Nephron progenitor cell (in vitro differentiated cells): ENCODE measurements at regions not wholly inside any gene's neighbourhood (a gene's known extent, or its start where the extent isn't known, plus 50 kb on each side); places are given as distances from the start of the nearest gene placed in this dataset.

Experiments used
- DNase-seq: peaks from one replicate; pipeline ENCODE4 v3.0.0; 2021
- H3K27ac Mint-ChIP-seq: 2 replicates; pipeline ENCODE4 v1.8.0; 2021; ENCODE audit warnings: mild to moderate bottlenecking, moderate library complexity, mixed read lengths
- H3K27me3 Mint-ChIP-seq: 2 replicates; pipeline ENCODE4 v1.8.0; 2021; ENCODE audit warnings: mild to moderate bottlenecking, low read depth, mixed read lengths; ENCODE audit not compliant: poor library complexity
- H3K36me3 Mint-ChIP-seq: 2 replicates; pipeline ENCODE4 v1.8.0; 2021; ENCODE audit warnings: low read depth, mixed read lengths
- H3K4me1 Mint-ChIP-seq: 2 replicates; pipeline ENCODE4 v1.8.0; 2021; ENCODE audit warnings: mixed read lengths
- H3K4me3 Mint-ChIP-seq: 2 replicates; pipeline ENCODE4 v1.8.0; 2021; ENCODE audit warnings: mild to moderate bottlenecking, moderate library complexity, mixed read lengths
- H3K9me3 Mint-ChIP-seq: 2 replicates; pipeline ENCODE4 v1.8.0; 2021; ENCODE audit warnings: mild to moderate bottlenecking, moderate library complexity, mixed read lengths
- CTCF ChIP-seq: fragments of 200-600 bp; sonication (generic); IDR thresholded peaks from 2 replicates; pipeline ENCODE4 v1.5.0; 2021; ENCODE audit warnings: antibody characterized with exemption

GRCh38 chr22:48096851-48097665 is 1334.6 kb downstream of the TBC1D22A start:
- H3K9me3 Mint-ChIP-seq = no peaks in the 10 kb centered on the region
- peaks cover 36% of the 10 kb centered on the region for H3K27me3 Mint-ChIP-seq
- TF ChIP-seq CTCF = no peak
- DNase-seq = no peak
- H3K4me1 Mint-ChIP-seq = peaks cover 14% of the 10 kb centered on the region
- H3K27ac Mint-ChIP-seq = no peak overlapping the region
- H3K4me3 Mint-ChIP-seq = no peak overlapping the region
- H3K36me3 Mint-ChIP-seq = no peaks in the 10 kb centered on the region

GRCh38 chr22:48096411-48096810 is 1334.0 kb downstream of the TBC1D22A start:
- H3K27ac Mint-ChIP-seq = no peak overlapping the region
- H3K36me3 Mint-ChIP-seq = no peaks in the 10 kb centered on the region
- peaks cover 18% of the 10 kb centered on the region for H3K4me1 Mint-ChIP-seq
- no peak for TF ChIP-seq CTCF
- H3K4me3 Mint-ChIP-seq = no peak overlapping the region
- peaks cover 33% of the 10 kb centered on the region for H3K27me3 Mint-ChIP-seq
- H3K9me3 Mint-ChIP-seq = no peaks in the 10 kb centered on the region
- no peak for DNase-seq

DNA sequence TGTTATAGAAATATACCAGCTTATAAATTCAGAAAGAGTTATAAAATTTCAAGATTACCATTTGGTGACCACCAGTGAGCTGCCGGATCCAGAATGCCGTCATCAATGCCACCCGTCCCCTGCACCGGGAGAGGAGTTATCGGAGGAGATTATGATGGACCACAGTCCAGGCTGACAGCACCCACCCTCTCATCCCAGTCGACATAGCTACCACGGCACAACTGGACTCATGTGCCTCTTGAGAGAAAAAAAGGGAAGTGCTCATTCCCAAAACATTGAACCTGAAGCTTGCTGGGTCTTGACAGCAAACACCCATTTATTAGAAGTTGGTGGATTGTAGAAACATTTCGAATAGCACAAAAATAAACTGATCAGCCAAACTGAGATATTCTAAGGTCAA is 1331.5 kb downstream of the TBC1D22A start:
- Mint-ChIP-seq H3K9me3 (no peaks in the 10 kb centered on the region), H3K36me3 (no peaks in the 10 kb centered on the region), H3K4me1 (peaks cover 34% of the 10 kb centered on the region), H3K27ac (no peak overlapping the region), H3K27me3 (peaks cover 30% of the 10 kb centered on the region), H3K4me3 (no peak overlapping the region)
- TF ChIP-seq CTCF = no peak
- no peak for DNase-seq

DNA sequence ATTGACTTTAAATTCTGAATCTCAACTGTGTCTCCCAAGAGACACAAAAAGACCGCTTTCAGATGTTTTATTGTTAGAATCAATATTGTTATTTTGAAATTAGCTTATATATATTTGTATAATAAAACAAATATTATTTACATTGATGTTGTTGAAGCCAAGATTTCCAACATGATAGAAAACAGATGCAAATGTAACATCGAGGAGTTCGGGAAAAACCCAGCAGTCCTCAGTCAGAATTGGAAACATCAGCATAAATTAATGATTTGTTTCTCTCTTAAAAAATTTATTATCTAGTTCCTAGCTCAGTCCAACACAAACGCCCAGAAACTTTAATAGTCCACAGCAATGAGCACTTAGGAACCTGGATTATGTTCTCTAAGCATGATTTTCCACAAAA is 1330.4 kb downstream of the TBC1D22A start:
- no peak for TF ChIP-seq CTCF
- H3K4me3 Mint-ChIP-seq = no peak overlapping the region
- no peak overlapping the region for H3K27ac Mint-ChIP-seq
- no peaks in the 10 kb centered on the region for H3K9me3 Mint-ChIP-seq
- H3K27me3 Mint-ChIP-seq = peaks cover 30% of the 10 kb centered on the region
- H3K36me3 Mint-ChIP-seq = no peaks in the 10 kb centered on the region
- peaks cover 38% of the 10 kb centered on the region for H3K4me1 Mint-ChIP-seq
- DNase-seq = no peak

DNA sequence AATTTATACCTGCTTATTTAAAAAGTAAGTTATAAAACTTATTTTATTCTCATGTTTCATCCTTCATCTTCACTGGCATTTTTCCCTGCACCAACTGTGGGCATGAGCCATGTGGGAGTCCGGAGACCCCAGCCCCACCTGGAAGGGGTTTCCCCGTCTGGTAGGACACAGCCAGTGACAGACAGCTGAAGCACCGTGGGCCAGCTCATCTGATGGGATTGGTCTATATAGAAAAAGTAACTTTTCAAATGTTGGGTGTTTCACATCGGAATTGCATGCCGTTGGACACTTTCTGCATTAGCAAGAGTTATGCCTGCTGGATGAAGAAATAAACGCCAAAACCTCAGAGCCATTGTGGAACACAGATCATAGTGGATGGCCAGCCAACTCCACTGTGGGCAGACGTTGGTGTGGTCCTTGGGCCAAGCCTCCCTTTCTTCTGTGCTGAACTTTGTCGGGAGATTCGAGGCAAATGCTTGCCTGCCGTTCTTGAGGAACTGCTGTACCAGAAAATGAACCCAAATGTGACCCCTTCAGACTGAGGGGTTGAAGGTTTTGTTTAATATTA is 1329.3 kb downstream of the TBC1D22A start:
- Mint-ChIP-seq H3K36me3 (no peaks in the 10 kb centered on the region), H3K27ac (no peak overlapping the region), H3K4me3 (no peak overlapping the region), H3K4me1 (peaks cover 40% of the 10 kb centered on the region), H3K27me3 (peaks cover 22% of the 10 kb centered on the region), H3K9me3 (no peaks in the 10 kb centered on the region)
- DNase-seq = no peak
- TF ChIP-seq CTCF = no peak
